Ammon's horn (tissue), 1 donor: ENCODE measurements at regions not wholly inside any gene's neighbourhood (a gene's known extent, or its start where the extent isn't known, plus 50 kb on each side); places are given as distances from the start of the nearest gene placed in this dataset.

Experiments used
- DNase-seq: peaks from one replicate; pipeline ENCODE4 v3.0.0-alpha.2; 2016; ENCODE audit warnings: low spot score

DNA sequence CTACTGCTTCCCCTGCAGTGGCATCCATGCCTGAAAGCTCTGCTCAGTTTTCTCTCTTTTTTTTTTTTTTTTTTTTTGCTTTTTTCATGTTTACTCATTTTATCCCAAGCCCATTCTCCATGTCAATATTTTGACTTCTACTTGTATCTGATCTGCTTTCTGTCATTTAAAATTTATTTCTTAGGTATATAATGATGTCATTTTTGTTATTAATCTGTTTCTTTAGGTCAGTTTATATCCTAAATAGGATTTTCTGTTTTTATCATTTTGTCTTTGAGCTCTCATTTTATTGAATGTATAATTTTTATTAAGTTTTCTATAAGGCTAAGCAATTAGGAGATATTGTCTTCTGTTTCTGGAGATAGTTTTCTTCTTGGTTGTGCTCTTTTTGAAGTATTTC lies 138.5 kb upstream of the PMEPA1 start:
- no peak for DNase-seq

- DNase-seq: no peak
Measured at GRCh38 chr20:57847104-57847503, 137.3 kb upstream of the PMEPA1 start.

- no peak for DNase-seq
Measured at GRCh38 chr20:57844626-57845596, 135.1 kb upstream of the PMEPA1 start.

GRCh38 chr20:57843941-57844625 lies 134.3 kb upstream of the PMEPA1 start:
- no peak for DNase-seq

- DNase-seq: no peak
Measured at GRCh38 chr20:57842720-57843119, 132.9 kb upstream of the PMEPA1 start.

- DNase-seq: no peak
Measured at GRCh38 chr20:57841297-57841866, 131.6 kb upstream of the PMEPA1 start.

GRCh38 chr20:57840504-57841296 lies 130.9 kb upstream of the PMEPA1 start:
- DNase-seq: no peak

GRCh38 chr20:57840066-57840465 lies 130.3 kb upstream of the PMEPA1 start:
- peak; percentile 50 for DNase-seq

DNA sequence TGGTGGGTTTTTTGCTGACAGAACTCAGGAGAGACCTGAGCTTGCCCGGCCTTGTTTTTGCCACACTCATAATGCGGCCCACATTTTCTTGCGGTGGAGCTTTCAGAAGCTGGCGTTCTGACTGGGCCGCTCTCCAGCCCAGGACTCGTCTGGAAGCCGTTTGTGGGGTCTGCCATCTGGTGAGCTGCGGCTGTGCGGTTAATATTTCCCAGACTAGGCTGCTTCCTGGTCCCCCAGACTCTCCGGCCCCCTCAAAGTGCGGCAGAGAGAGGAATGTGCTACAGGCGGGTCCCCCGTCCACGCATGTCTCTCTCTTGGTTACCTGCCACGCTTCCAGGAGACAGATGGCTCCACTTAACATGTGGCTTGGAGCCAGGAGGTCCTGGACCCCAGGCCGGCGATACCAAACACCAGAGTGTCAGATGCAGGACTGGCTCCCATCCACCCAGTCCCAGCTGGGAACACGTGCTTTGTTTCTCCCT lies 128.9 kb upstream of the PMEPA1 start:
- peak; percentile 14 for DNase-seq

DNA sequence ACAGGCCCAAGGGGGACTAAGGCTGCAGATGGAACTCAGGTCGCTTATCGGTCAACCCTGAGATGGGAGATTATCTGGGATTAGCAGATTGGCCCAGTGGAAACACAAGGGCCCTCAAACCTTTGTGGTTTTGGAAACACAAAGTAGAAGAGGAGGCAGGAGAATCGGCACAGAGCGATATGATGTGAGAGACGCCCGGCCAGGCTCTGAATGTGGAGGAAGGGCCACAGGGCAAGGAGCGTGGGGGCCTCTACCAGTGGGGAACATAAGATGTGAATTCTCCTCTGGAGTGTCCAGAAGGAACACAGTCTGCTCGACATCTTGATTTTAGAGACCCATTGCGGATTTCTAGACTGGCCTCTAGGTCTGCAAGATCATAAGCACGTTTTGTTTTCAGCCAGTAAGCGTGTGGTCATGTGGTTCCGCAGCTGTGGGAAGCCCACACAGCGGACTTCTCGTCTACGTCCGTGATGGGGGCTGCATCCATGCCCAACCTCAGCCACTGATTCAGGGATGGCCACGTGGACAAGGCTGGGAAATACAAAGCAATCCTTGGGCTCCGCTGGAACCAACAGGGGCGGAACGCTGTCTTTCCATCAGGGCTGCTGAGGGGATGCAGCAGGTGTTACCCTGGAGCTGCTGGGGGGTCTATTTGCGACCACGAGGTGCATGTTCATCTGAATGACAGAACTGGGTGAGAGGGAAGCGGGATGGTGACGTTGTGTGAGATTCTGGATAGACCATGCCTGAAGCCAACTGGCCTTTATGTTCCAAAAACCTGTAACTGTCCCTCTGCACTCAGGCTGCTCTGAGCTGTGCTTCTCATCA lies 127.6 kb upstream of the PMEPA1 start:
- DNase-seq: no peak

GRCh38 chr20:57835588-57836455 lies 126.0 kb upstream of the PMEPA1 start:
- no peak for DNase-seq

- DNase-seq: no peak
Measured at GRCh38 chr20:57835074-57835452, 125.2 kb upstream of the PMEPA1 start.

- DNase-seq: no peak
Measured at GRCh38 chr20:57834306-57835073, 124.7 kb upstream of the PMEPA1 start.

GRCh38 chr20:57831993-57832585 lies 122.3 kb upstream of the PMEPA1 start:
- DNase-seq: no peak

DNA sequence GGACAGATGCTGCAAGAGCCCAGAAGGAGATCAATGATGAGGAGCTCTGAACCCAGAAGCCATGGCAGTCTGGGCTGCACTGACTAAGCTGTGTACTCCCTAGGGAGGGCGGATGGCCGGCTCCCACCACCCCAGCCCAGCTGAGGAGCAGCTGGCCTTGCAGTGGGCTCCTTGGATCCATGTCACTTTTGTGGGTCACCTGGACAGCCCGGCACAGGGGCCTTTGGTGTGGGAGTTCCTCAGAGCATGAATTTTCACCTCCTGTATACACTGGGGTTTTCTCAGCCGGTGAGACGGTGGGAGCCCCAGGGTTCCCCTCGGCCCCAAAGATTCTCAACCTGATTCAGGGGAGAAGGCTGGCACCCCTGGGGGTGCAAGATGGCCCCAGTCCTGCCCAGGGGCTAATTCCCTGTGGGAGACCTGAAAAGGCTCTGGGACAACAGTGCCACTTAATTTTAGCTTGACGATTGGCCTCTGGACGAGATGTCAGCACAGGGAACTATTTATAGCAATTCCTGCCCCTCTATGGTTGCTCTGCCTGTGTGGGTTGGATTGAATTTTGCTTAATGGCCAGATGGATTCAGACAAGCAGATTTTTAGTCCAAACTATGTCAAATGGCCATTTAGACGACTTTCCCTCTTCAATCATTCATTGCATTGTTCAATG lies 121.6 kb upstream of the PMEPA1 start:
- DNase-seq: no peak

DNA sequence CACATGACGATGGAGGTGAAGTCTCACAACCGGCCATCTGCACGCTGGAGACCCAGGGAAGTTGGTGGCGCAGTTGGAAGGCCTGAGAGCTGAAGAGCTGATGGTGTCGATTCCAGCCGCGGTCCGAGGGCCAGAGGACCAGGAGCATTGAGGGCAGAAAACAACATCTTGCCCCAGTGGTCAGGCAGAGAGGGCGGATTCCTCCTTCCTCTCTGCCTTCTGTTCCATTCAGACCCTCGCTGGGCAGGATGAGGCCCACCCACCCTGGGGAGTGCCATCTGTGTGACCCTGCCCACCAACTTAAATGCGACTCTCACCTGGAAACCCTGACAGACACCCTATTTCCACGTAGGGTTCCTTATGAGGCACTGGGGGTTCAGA lies 120.7 kb upstream of the PMEPA1 start:
- DNase-seq: no peak

DNA sequence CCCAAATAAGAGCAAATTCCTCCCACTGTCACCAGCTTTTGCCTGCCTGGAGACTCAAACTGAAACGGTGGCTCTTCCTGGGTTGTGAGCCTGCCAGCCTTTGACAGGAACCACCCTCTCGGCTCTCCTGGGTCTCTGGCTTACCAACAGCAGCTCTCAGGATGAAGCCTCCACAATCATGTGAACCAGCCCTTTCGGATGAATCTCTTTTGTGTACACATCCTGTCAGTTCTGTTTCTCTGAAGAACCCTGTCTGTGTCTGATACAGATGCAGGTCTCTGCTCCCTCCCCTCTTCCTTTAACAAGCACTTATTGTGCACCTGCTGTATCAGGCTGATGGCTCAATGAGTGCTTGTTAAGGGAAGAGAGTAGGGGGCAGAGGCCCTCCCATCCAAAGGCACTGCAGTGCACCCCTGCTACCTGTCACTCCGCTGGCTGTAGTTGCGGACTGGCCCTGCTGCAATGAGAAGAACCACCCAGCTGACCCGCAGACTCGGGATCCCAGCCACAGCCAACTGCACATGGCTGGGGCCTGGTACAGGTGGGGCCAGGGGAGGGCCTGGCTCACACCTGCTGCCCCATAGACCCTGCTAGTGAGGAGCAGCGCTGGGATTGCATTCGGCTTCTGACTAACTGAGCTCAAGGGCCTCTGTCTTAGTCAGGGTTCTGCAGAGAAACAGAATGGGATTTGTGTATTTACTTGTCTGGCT lies 120.1 kb upstream of the PMEPA1 start:
- no peak for DNase-seq

GRCh38 chr20:57829336-57829735 lies 119.5 kb upstream of the PMEPA1 start:
- DNase-seq: no peak
